ENCODE measurements at regions not wholly inside any gene's neighbourhood (a gene's known extent, or its start where the extent isn't known, plus 50 kb on each side); places are given as distances from the start of the nearest gene placed in this dataset.

GRCh38 chr6:8243475-8243874 lies 141.1 kb upstream of the EEF1E1 start:
- Histone ChIP-seq H3K27me3 (ENCODE audit: insufficient read depth, poor library complexity, severe bottlenecking) (peaks cover 2% of the 10 kb centered on the region), H3K4me3 (replicated peaks; ENCODE audit: insufficient read depth, low read length) (no peak overlapping the region), H3K27ac (replicated peaks) (no peak overlapping the region)
- no peak for DNase-seq (ENCODE audit: low read depth in 1 of 2, low spot score in 1 of 2)
- TF ChIP-seq REST (IDR thresholded peaks at IDR 0.05; ENCODE audit: insufficient replicate concordance, low read depth) (no peak), SPI1 (IDR thresholded peaks at IDR 0.05; ENCODE audit: borderline replicate concordance, low read depth) (no peak), GABPA (IDR thresholded peaks at IDR 0.05; ENCODE audit: low read depth) (no peak), POLR2AphosphoS5 (IDR thresholded peaks at IDR 0.05; ENCODE audit: low read depth) (no peak)
- TF ChIP-seq, protein P1, sequence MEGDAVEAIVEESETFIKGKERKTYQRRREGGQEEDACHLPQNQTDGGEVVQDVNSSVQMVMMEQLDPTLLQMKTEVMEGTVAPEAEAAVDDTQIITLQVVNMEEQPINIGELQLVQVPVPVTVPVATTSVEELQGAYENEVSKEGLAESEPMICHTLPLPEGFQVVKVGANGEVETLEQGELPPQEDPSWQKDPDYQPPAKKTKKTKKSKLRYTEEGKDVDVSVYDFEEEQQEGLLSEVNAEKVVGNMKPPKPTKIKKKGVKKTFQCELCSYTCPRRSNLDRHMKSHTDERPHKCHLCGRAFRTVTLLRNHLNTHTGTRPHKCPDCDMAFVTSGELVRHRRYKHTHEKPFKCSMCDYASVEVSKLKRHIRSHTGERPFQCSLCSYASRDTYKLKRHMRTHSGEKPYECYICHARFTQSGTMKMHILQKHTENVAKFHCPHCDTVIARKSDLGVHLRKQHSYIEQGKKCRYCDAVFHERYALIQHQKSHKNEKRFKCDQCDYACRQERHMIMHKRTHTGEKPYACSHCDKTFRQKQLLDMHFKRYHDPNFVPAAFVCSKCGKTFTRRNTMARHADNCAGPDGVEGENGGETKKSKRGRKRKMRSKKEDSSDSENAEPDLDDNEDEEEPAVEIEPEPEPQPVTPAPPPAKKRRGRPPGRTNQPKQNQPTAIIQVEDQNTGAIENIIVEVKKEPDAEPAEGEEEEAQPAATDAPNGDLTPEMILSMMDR (IDR thresholded peaks at IDR 0.05; ENCODE audit: insufficient read depth, low read length), result no peak

- DNase-seq (ENCODE audit: low read depth in 1 of 2, low spot score in 1 of 2), result no peak
- Histone ChIP-seq H3K4me3 (replicated peaks; ENCODE audit: insufficient read depth, low read length) (no peak overlapping the region), H3K27me3 (ENCODE audit: insufficient read depth, poor library complexity, severe bottlenecking) (peaks cover 2% of the 10 kb centered on the region), H3K27ac (replicated peaks) (no peak overlapping the region)
- no peak for TF ChIP-seq POLR2AphosphoS5 (IDR thresholded peaks at IDR 0.05; ENCODE audit: low read depth)
- no peak for TF ChIP-seq REST (IDR thresholded peaks at IDR 0.05; ENCODE audit: insufficient replicate concordance, low read depth)
- TF ChIP-seq GABPA (IDR thresholded peaks at IDR 0.05; ENCODE audit: low read depth), result no peak
- TF ChIP-seq, protein P1 (IDR thresholded peaks at IDR 0.05; ENCODE audit: insufficient read depth, low read length), result no peak
- TF ChIP-seq SPI1 (IDR thresholded peaks at IDR 0.05; ENCODE audit: borderline replicate concordance, low read depth), result no peak
Measured at GRCh38 chr6:8242885-8243284, 140.5 kb upstream of the EEF1E1 start.

DNA sequence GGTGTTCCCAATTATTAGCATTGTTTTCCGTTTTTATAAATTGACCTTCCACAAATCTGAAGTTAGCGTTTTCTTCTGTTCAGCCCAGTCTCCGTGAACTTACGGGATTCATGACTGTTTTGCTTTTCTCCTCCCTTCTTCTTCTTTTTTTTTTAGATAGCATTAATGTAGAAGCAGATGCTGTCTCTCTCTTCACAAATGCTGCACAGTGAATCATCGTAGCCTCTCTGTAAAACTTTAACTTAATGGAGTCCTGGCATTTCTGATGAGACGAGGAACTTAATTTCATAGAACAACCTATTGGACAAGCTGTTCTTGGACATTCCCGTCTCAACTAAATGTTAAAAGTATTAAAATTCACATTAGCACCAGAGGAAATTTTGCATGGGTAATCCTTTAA lies 138.0 kb upstream of the EEF1E1 start:
- Histone ChIP-seq H3K4me3 (replicated peaks; ENCODE audit: insufficient read depth, low read length) (no peak overlapping the region), H3K27ac (replicated peaks) (no peak overlapping the region), H3K27me3 (ENCODE audit: insufficient read depth, poor library complexity, severe bottlenecking) (peaks cover 2% of the 10 kb centered on the region)
- no peak for DNase-seq (ENCODE audit: low read depth in 1 of 2, low spot score in 1 of 2)
- TF ChIP-seq POLR2AphosphoS5 (IDR thresholded peaks at IDR 0.05; ENCODE audit: low read depth) (no peak), GABPA (IDR thresholded peaks at IDR 0.05; ENCODE audit: low read depth) (no peak), SPI1 (IDR thresholded peaks at IDR 0.05; ENCODE audit: borderline replicate concordance, low read depth) (no peak), REST (IDR thresholded peaks at IDR 0.05; ENCODE audit: insufficient replicate concordance, low read depth) (no peak)
- TF ChIP-seq, protein P1 (IDR thresholded peaks at IDR 0.05; ENCODE audit: insufficient read depth, low read length), result no peak

Measured in HL-60 (cell line).